ENCODE measurements at regions not wholly inside any gene's neighbourhood (a gene's known extent, or its start where the extent isn't known, plus 50 kb on each side); places are given as distances from the start of the nearest gene placed in this dataset.

GRCh38 chr1:244354810-244355278 lies 96.9 kb downstream of the ADSS2 start:
- TF ChIP-seq CTCF (conservative IDR thresholded peaks at IDR 0.05; ENCODE audit: low read depth, low read length) (no peak), EZH2 (IDR thresholded peaks at IDR 0.05; ENCODE audit: low read length, unreplicated experiment) (no peak), EZH2phosphoT487 (IDR thresholded peaks at IDR 0.05; ENCODE audit: borderline replicate concordance, low read length) (no peak)

All from PC-3 (cell line).